WI38 (cell line): ENCODE measurements at regions not wholly inside any gene's neighbourhood (a gene's known extent, or its start where the extent isn't known, plus 50 kb on each side); places are given as distances from the start of the nearest gene placed in this dataset.
"Not testable (repeated sequence)": the region's sequence is repeated elsewhere in the genome, so short reads cannot be mapped to it uniquely, and the experiment has no call there.

Experiments used
- H3K4me3 ChIP-seq: 2 replicates; pipeline ENCODE4 v1.5.1; 2011; ENCODE audit warnings: low read depth, mild to moderate bottlenecking, control low read depth, low read length
- CTCF ChIP-seq: IDR thresholded peaks from 2 replicates; pipeline ENCODE4 v1.5.1; 2012; ENCODE audit warnings: low read depth, mild to moderate bottlenecking, control low read depth, low read length

DNA sequence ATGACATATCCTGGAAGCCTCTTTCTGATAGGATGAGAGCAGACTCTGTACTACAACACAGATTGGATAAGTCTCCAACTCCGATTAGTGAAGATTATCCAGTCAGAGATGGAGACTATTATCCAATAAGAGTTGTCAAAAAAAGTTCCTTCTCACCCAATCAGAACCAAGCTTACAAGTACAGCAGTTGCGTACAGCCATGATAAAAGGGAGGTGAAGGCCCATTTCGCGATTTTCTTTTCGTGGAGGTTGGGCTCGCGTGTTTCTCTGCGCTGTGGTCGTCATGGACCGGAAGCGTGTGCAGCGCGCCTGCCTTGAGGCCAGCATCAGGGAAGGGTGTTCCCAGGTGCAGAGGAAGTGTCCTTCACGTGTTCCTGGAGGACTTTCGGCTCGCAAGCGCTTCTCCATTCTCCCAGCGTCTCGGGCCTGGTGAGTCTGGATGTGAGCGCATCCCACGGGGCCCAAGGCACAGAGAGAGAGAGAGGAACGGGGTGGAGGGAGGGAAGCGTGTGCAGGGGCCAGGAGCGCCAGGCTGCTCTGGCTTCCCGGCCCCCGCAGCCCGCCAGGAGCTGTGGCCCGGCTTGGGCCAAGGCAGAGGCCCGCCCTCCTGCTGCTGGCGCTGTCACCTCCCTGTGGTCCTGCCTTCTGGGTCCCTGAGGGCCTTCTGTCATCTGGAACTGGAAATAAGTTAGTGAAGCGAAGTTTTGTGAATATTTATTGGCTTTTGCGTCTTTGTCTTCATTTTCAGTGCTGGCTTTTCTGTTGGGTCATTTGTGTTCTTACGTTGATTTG is 53.9 kb downstream of the CDRT15L2 start:
- H3K4me3 ChIP-seq, result not testable (repeated sequence)

GRCh38 chr17:20640147-20640546 is 60.6 kb downstream of the CDRT15L2 start:
- H3K4me3 ChIP-seq, result not testable (repeated sequence)

GRCh38 chr17:20646661-20647272 is 67.2 kb downstream of the CDRT15L2 start:
- H3K4me3 ChIP-seq, result not testable (repeated sequence)
- peak; percentile 17; the same call in 1 of the 2 replicates for TF ChIP-seq CTCF

DNA sequence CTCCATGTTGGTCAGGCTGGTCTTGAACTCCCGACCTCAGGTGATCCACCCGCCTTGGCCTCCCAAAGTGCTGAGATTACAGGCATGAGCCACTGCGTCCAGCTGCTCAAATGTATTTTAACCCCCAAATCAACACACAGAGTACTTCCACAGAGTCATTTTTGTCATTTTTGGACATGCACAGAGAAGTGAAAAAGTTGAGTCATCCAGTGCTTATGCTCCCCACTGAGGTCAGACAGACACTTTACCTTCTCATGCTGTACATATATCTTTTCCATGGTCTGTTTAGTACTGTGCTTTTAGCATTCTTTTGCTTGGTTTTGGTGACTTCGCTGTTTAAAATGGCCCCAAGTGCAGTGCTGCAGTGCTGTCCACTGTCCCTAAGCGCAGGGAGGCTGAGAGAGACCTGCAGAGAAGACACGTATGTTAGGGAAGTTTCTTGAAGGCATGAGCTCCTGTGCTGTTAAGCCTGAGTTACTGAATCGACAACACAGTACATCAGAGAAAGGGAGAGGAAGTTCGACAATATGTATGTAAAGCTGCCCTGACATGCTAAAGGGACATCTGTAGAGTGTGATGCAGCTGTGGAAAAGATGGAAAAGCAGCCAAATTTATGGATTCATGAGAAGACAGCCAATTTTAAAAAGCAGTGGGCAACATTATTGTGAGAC is 69.7 kb downstream of the CDRT15L2 start:
- not testable (repeated sequence) for H3K4me3 ChIP-seq

- H3K4me3 ChIP-seq, result not testable (repeated sequence)
These were observed 71.5 kb downstream of the CDRT15L2 start for GRCh38 chr17:20651022-20651421.

DNA sequence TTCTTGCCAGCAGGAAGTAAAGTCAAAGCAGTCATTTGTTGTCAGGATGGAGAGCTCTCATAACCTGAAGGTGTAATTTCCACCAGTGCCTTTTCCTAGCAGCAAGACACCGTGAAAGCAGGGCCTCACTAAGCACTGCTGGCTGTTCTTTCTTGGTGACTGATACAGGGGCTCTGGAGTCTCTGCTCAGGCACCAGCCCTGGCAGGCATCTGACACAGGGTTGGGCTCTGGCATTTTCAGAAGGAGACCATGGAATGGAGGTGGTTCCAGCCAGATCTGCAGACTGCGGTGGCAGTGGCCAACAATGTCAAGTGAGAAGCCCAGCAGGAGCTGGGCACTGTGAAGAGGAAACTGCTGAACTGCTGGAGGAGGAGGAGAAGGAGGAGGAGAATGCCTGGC is 72.2 kb downstream of the CDRT15L2 start:
- H3K4me3 ChIP-seq, result not testable (repeated sequence)

DNA sequence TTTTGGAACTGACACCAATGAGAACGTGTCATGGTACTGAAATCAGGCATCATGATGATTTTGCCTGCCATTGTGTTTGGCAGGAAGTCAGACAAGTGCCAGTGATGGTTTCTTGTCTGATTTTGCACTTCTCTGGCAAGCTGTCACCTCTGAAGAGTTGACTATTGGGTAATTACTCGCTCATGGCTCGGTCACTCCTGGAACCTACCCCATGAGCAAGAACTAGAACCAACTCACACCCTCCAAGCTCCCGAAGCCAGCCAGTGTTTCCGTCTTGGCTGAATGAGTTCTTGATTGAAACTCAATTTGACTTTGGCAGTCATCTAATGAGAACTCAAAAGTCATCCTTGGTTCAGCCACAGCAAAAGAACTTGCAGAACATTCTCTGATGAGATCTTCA is 73.9 kb downstream of the CDRT15L2 start:
- H3K4me3 ChIP-seq, result not testable (repeated sequence)

- not testable (repeated sequence) for H3K4me3 ChIP-seq
These were observed 74.6 kb downstream of the CDRT15L2 start for GRCh38 chr17:20654114-20654513.

GRCh38 chr17:20654575-20654974 is 75.1 kb downstream of the CDRT15L2 start:
- not testable (repeated sequence) for H3K4me3 ChIP-seq

- H3K4me3 ChIP-seq, result not testable (repeated sequence)
These were observed 85.8 kb downstream of the CDRT15L2 start for GRCh38 chr17:20665103-20665955.

DNA sequence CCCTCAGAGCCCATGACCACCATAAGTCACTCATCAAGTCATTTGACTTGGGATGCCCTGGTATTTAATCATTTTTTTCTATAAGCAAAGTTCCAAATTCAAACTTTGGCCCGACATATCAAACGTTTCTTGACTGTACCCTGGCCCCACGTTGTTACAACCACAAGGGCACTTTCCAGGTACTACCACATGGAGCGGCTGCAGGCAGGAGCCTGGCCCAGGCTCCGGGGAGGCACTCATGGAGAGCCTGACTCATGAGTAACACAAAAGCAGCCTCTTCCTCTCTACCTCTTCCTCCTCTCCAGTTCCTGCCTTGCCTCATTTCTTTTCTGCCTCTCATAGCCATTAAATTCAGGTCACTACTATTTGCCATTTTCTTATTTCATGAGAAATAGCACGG is 87.2 kb downstream of the CDRT15L2 start:
- not testable (repeated sequence) for H3K4me3 ChIP-seq

DNA sequence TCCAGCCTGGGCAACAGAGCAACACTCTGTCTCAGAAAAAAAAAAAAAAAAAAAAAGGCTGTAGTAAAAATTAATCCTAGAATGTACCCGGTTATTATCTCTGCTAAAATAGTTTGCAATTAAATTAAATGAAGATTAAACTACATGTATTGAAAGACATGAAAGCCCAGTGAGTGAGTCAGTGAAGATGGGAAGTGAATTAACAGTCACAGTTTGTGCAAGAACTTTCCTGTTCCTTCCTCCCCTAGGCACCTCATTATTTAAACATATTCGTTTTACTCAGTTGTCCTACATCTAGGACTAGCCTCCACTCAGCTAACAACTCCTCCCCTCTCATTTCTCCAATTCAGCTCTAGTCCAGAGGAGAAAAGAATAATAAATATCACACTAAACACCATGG is 88.2 kb downstream of the CDRT15L2 start:
- not testable (repeated sequence) for H3K4me3 ChIP-seq

- H3K4me3 ChIP-seq, result not testable (repeated sequence)
These were observed 88.8 kb downstream of the CDRT15L2 start for GRCh38 chr17:20668316-20668715.

DNA sequence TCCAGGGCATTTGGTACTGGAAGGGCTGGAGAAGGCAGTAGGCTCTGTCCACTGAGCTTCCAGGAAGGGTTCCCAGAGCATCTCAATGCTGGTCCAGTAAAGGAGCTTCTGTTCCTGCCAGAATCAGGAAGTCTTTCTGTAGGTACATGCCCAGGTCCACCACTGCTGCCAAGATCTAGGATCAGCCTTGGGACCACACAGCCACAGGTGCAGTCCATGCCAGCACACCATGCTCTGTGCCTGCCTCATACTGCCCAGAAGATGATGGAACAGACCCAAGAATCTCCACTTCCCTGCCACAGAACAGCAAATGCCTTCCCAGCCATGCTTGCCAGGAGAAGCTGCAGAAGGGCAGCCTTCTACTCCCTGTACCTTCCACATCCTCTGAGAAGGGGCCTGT is 89.3 kb downstream of the CDRT15L2 start:
- not testable (repeated sequence) for H3K4me3 ChIP-seq

DNA sequence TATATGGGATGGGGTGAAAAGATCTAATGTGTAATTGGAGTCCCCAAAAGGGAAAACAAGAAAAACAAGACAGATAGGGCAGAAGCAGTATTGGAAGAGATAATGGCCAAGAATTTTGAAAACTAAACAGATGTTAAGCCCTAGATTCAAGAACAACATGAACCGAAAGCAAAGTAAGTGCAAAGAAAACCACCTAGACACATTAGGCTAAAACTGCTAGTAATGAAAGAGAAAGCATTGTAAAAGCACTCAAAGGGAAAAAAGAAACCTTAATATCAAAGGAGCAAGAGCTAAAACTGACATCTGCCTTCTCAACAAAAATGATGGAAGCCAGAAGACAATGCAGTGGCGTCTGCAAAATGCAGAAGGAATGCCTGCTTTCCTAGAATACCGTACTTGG is 91.0 kb downstream of the CDRT15L2 start:
- H3K4me3 ChIP-seq, result not testable (repeated sequence)

DNA sequence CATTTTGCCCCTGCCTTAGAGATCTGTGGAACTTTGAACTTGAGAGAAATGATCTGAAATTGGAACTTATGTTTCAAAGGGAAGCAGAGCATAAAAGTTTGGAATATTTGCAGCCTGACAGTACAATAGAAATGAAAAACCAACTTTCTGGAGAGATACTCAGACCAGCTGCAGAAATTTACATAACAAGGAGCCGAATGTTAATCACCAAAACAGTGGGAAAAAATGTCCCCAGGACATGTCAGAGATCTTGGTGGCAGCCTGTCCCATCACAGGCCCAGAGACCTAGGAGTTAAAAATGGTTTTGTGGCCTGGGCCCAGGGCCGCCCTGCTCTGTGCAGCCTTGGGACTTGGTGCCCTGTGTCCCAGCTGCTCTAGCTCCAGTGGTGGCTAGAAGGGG is 94.8 kb downstream of the CDRT15L2 start:
- not testable (repeated sequence) for H3K4me3 ChIP-seq

DNA sequence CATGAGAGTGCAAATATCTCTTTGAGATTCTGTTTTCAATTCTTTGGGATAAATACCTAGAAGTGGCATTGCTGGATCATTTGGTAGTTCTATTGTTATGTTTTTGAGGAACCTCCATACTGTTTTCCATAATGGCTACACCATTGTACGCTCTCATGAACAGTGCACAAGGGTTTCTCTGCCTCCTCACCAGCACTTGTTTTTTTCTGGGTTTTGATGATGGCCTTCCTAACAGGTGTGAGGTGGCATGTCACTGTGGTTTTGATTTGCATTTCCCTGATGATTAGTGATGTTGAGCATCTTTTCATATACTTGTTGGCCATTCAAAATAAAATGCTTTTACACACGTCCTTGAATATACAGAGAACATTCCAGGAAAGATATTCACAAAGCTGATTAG is 96.2 kb downstream of the CDRT15L2 start:
- H3K4me3 ChIP-seq, result not testable (repeated sequence)

DNA sequence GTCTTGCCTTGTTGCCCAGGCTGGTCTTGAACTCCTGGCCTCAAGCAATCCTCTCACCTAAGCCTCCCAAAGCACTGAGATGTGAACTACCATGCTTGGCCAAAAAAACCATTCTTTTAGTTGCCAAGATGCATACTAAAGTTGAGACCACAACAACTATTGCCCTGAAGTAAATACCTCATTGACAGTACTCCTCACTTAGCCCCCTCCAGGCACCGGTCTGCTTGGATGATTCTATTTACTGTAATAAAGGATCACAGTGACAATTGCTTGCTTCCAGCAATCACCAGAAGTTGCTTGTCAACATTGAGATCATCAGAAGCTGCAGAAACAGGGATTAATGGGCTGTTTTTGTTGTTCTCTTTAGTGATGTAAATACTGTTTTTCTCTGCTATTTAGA is 97.1 kb downstream of the CDRT15L2 start:
- H3K4me3 ChIP-seq, result not testable (repeated sequence)

GRCh38 chr17:20677469-20677868 is 97.9 kb downstream of the CDRT15L2 start:
- not testable (repeated sequence) for H3K4me3 ChIP-seq
